ENCODE measurements at regions not wholly inside any gene's neighbourhood (a gene's known extent, or its start where the extent isn't known, plus 50 kb on each side); places are given as distances from the start of the nearest gene placed in this dataset.

GRCh38 chr12:45613855-45614254 is 115.7 kb upstream of the ARID2 start:
- H3K36me3 Mint-ChIP-seq (ENCODE audit: low read depth) = no peaks in the 10 kb centered on the region
- DNase-seq (ENCODE audit: low read depth, low spot score) = no peak
- no peak overlapping the region for H3K4me3 Mint-ChIP-seq
- no peaks in the 10 kb centered on the region for H3K9me3 Mint-ChIP-seq
- peaks cover 6% of the 10 kb centered on the region for H3K4me1 Mint-ChIP-seq
- no peak for TF ChIP-seq CTCF (conservative IDR thresholded peaks at IDR 0.05)
- no peak overlapping the region for H3K27ac Mint-ChIP-seq (ENCODE audit: unreplicated experiment)
- no peaks in the 10 kb centered on the region for H3K27me3 Mint-ChIP-seq (ENCODE audit: low read depth)

- peaks cover 6% of the 10 kb centered on the region for H3K4me1 Mint-ChIP-seq
- DNase-seq (ENCODE audit: low read depth, low spot score) = no peak
- no peaks in the 10 kb centered on the region for H3K27me3 Mint-ChIP-seq (ENCODE audit: low read depth)
- no peaks in the 10 kb centered on the region for H3K36me3 Mint-ChIP-seq (ENCODE audit: low read depth)
- H3K4me3 Mint-ChIP-seq = no peak overlapping the region
- H3K27ac Mint-ChIP-seq (ENCODE audit: unreplicated experiment) = no peak overlapping the region
- TF ChIP-seq CTCF (conservative IDR thresholded peaks at IDR 0.05) = no peak
- no peaks in the 10 kb centered on the region for H3K9me3 Mint-ChIP-seq
These were observed 114.2 kb upstream of the ARID2 start for GRCh38 chr12:45615268-45615667.

GRCh38 chr12:45619736-45620135 is 109.8 kb upstream of the ARID2 start:
- Mint-ChIP-seq H3K4me1 (peaks cover 6% of the 10 kb centered on the region), H3K9me3 (no peaks in the 10 kb centered on the region), H3K27ac (ENCODE audit: unreplicated experiment) (no peak overlapping the region), H3K4me3 (no peak overlapping the region), H3K36me3 (ENCODE audit: low read depth) (no peaks in the 10 kb centered on the region), H3K27me3 (ENCODE audit: low read depth) (no peaks in the 10 kb centered on the region)
- TF ChIP-seq CTCF (conservative IDR thresholded peaks at IDR 0.05) = no peak
- no peak for DNase-seq (ENCODE audit: low read depth, low spot score)

GRCh38 chr12:45621703-45622102 is 107.8 kb upstream of the ARID2 start:
- TF ChIP-seq CTCF (conservative IDR thresholded peaks at IDR 0.05) = no peak
- Mint-ChIP-seq H3K27ac (ENCODE audit: unreplicated experiment) (no peak overlapping the region), H3K9me3 (no peaks in the 10 kb centered on the region), H3K4me1 (no peaks in the 10 kb centered on the region), H3K27me3 (ENCODE audit: low read depth) (no peaks in the 10 kb centered on the region), H3K36me3 (ENCODE audit: low read depth) (no peaks in the 10 kb centered on the region), H3K4me3 (no peak overlapping the region)
- no peak for DNase-seq (ENCODE audit: low read depth, low spot score)

- no peak overlapping the region for H3K27ac Mint-ChIP-seq (ENCODE audit: unreplicated experiment)
- DNase-seq (ENCODE audit: low read depth, low spot score) = no peak
- H3K36me3 Mint-ChIP-seq (ENCODE audit: low read depth) = no peaks in the 10 kb centered on the region
- no peaks in the 10 kb centered on the region for H3K9me3 Mint-ChIP-seq
- no peak overlapping the region for H3K4me3 Mint-ChIP-seq
- no peaks in the 10 kb centered on the region for H3K27me3 Mint-ChIP-seq (ENCODE audit: low read depth)
- no peak for TF ChIP-seq CTCF (conservative IDR thresholded peaks at IDR 0.05)
- no peaks in the 10 kb centered on the region for H3K4me1 Mint-ChIP-seq
These were observed 107.1 kb upstream of the ARID2 start for GRCh38 chr12:45622210-45622937.
